ENCODE measurements at regions not wholly inside any gene's neighbourhood (a gene's known extent, or its start where the extent isn't known, plus 50 kb on each side); places are given as distances from the start of the nearest gene placed in this dataset.

- TF ChIP-seq CREB1 (IDR thresholded peaks at IDR 0.05; ENCODE audit: low read depth): no peak
- TF ChIP-seq ZBTB7A (IDR thresholded peaks at IDR 0.05; ENCODE audit: low read depth): no peak
- no peak for TF ChIP-seq CEBPB (IDR thresholded peaks at IDR 0.05)
Measured at GRCh38 chr19:34825212-34825611, 52.2 kb upstream of the ZNF599 start.

GRCh38 chr19:34824686-34825085 lies 51.7 kb upstream of the ZNF599 start:
- TF ChIP-seq NFIC (IDR thresholded peaks at IDR 0.05): no peak
- TF ChIP-seq, protein P1, sequence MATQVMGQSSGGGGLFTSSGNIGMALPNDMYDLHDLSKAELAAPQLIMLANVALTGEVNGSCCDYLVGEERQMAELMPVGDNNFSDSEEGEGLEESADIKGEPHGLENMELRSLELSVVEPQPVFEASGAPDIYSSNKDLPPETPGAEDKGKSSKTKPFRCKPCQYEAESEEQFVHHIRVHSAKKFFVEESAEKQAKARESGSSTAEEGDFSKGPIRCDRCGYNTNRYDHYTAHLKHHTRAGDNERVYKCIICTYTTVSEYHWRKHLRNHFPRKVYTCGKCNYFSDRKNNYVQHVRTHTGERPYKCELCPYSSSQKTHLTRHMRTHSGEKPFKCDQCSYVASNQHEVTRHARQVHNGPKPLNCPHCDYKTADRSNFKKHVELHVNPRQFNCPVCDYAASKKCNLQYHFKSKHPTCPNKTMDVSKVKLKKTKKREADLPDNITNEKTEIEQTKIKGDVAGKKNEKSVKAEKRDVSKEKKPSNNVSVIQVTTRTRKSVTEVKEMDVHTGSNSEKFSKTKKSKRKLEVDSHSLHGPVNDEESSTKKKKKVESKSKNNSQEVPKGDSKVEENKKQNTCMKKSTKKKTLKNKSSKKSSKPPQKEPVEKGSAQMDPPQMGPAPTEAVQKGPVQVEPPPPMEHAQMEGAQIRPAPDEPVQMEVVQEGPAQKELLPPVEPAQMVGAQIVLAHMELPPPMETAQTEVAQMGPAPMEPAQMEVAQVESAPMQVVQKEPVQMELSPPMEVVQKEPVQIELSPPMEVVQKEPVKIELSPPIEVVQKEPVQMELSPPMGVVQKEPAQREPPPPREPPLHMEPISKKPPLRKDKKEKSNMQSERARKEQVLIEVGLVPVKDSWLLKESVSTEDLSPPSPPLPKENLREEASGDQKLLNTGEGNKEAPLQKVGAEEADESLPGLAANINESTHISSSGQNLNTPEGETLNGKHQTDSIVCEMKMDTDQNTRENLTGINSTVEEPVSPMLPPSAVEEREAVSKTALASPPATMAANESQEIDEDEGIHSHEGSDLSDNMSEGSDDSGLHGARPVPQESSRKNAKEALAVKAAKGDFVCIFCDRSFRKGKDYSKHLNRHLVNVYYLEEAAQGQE (IDR thresholded peaks at IDR 0.05; ENCODE audit: low read depth): no peak
- TF ChIP-seq FOXM1 (IDR thresholded peaks at IDR 0.05; ENCODE audit: borderline replicate concordance, low read depth): no peak
- TF ChIP-seq, protein P2, sequence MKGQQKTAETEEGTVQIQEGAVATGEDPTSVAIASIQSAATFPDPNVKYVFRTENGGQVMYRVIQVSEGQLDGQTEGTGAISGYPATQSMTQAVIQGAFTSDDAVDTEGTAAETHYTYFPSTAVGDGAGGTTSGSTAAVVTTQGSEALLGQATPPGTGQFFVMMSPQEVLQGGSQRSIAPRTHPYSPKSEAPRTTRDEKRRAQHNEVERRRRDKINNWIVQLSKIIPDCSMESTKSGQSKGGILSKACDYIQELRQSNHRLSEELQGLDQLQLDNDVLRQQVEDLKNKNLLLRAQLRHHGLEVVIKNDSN (IDR thresholded peaks at IDR 0.05): no peak
- no peak for TF ChIP-seq TCF12 (IDR thresholded peaks at IDR 0.05; ENCODE audit: low read depth)
- no peak for TF ChIP-seq TEAD4 (IDR thresholded peaks at IDR 0.05)
- TF ChIP-seq RAD21 (IDR thresholded peaks at IDR 0.05; ENCODE audit: low read depth): no peak
